Peyer's patch (tissue), 4 donors: ENCODE measurements at regions not wholly inside any gene's neighbourhood (a gene's known extent, or its start where the extent isn't known, plus 50 kb on each side); places are given as distances from the start of the nearest gene placed in this dataset.
"Not testable (repeated sequence)": the region's sequence is repeated elsewhere in the genome, so short reads cannot be mapped to it uniquely, and the experiment has no call there.

Experiments used
- POLR2A ChIP-seq, 2 donors: fragments of 450-650 bp; IDR thresholded peaks; one replicate each; pipeline ENCODE4 v1.5.1; 2017; ENCODE audit warnings: antibody characterized with exemption in 2 of 2, mild to moderate bottlenecking in 2 of 2, moderate library complexity in 2 of 2
- TF ChIP-seq, protein P1 (sequence below), 6 experiments: fragments of 450-650 bp in 4 of 6; fragments of 200-600 bp in 2 of 6; sonication (generic) in 1 of 6; IDR thresholded peaks; one replicate each; pipeline ENCODE4 v1.5.1; 2017 to 2019; ENCODE audit warnings: antibody characterized with exemption in 6 of 6, mild to moderate bottlenecking in 3 of 6, moderate library complexity in 1 of 6

DNA sequence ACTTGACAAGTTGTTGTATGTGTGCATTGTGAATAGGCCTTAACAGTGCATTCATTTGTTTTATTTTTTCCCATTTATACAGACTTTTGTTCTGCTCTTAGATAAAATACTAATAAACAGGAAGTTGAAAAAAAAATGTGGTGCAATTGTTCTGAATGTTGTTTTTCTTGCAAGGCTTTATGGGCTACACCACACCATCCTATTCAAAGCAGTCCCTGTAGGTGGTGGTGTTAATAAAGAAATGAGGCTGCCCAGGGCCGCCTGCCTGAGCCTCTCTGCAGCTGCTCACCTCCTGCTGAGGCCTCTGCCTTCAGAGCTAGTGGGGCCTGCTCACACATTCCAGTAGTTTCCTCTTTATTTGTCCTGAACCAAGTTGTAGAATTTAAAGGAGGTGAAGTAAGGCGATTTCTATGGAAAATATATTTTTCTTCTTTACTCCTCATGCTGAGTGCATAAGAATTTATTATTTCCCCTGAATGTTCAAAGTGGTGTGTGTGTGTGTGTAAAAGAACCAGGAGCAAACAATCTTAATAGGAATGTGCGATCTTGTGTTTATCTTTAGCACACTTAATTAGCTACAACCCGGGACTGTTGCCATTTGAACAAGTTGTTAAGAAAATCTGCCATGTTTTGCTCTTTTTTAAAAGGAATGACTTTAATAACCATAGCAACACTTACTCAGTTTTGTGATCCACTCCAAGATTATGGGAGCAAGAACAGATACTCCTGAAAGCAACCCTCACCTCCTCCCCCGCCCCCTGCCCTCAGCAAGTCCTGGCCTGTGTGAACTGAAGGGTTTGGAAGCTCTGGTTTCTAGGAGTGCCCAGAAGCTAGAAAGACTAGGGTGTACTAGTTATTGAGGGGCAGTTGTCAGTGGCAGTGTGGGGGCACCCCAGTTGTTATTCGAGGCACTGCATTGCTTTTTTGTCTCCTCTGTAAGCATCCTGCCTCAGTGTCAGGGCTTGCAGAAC lies 251.6 kb upstream of the PLGLB2 start:
- TF ChIP-seq, protein P1, sequence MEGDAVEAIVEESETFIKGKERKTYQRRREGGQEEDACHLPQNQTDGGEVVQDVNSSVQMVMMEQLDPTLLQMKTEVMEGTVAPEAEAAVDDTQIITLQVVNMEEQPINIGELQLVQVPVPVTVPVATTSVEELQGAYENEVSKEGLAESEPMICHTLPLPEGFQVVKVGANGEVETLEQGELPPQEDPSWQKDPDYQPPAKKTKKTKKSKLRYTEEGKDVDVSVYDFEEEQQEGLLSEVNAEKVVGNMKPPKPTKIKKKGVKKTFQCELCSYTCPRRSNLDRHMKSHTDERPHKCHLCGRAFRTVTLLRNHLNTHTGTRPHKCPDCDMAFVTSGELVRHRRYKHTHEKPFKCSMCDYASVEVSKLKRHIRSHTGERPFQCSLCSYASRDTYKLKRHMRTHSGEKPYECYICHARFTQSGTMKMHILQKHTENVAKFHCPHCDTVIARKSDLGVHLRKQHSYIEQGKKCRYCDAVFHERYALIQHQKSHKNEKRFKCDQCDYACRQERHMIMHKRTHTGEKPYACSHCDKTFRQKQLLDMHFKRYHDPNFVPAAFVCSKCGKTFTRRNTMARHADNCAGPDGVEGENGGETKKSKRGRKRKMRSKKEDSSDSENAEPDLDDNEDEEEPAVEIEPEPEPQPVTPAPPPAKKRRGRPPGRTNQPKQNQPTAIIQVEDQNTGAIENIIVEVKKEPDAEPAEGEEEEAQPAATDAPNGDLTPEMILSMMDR (IDR thresholded peaks at IDR 0.05), result peak in 1 of 6 experiments; percentile 25
- not testable (repeated sequence) for TF ChIP-seq POLR2A (IDR thresholded peaks at IDR 0.05)
